GM13976 (cell line): ENCODE measurements at regions not wholly inside any gene's neighbourhood (a gene's known extent, or its start where the extent isn't known, plus 50 kb on each side); places are given as distances from the start of the nearest gene placed in this dataset.

ENCODE experiments used
- DNase-seq: peaks from one replicate; pipeline ENCODE4 v3.0.0; 2012; ENCODE audit warnings: low spot score
- in situ Hi-C: fragments of 300-500 bp; cut with MboI; formaldehyde crosslinking; loops from one replicate; pipeline ENCODE4 v1.12.0; 2022; ENCODE audit warnings: low sequenced_read_pairs, mixed read lengths, inconsistent platforms; ENCODE audit not compliant: unreplicated experiment
- TF ChIP-seq, protein P1 (sequence below): IDR thresholded peaks from 2 replicates; pipeline ENCODE4 v1.5.1; 2012; ENCODE audit warnings: borderline replicate concordance, mild to moderate bottlenecking; ENCODE audit not compliant: insufficient read depth; ENCODE audit errors: extremely low read depth, missing control alignments, control extremely low read depth

DNA sequence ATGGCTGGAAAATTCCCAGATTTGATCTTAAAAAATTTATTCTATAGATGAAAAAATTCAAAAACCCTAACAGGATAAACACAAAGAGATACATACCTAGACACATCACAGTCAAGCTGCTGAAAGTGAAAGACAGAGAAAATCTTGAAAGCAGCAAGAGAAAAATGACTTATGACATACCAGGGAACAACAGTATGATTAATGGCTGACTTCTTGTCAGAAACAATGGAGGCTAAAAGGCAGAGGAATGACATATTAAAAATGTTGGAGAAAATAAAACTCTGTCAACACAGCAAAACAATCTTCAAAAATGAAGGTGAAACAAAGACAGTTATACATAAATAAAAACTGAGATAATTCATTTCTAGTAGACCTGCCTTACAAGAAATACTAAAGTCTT is 442.7 kb downstream of the IPMK start:
- TF ChIP-seq, protein P1, sequence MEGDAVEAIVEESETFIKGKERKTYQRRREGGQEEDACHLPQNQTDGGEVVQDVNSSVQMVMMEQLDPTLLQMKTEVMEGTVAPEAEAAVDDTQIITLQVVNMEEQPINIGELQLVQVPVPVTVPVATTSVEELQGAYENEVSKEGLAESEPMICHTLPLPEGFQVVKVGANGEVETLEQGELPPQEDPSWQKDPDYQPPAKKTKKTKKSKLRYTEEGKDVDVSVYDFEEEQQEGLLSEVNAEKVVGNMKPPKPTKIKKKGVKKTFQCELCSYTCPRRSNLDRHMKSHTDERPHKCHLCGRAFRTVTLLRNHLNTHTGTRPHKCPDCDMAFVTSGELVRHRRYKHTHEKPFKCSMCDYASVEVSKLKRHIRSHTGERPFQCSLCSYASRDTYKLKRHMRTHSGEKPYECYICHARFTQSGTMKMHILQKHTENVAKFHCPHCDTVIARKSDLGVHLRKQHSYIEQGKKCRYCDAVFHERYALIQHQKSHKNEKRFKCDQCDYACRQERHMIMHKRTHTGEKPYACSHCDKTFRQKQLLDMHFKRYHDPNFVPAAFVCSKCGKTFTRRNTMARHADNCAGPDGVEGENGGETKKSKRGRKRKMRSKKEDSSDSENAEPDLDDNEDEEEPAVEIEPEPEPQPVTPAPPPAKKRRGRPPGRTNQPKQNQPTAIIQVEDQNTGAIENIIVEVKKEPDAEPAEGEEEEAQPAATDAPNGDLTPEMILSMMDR = no peak
- in situ Hi-C loops = no loop called here
- no peak for DNase-seq

DNA sequence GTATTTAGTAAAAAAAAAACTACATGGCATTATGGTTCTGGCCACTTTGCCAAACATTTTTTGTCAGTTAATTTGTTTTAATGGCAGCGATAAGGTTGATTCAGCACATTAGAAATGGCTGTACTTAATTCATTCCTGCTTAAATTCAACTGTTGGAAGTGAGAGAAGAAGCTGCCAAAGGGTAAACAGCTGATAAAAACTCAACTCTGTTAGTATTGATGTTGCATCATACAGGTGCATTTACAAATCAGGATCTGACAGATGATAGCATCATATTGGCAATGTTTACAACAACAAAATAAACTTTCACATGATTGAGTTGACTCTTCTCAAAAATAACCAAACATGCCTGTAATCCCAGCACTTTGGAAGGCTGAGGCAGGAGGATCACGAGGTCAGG is 444.3 kb downstream of the IPMK start:
- DNase-seq = no peak
- TF ChIP-seq, protein P1 = no peak
- in situ Hi-C loops = no loop called here

DNA sequence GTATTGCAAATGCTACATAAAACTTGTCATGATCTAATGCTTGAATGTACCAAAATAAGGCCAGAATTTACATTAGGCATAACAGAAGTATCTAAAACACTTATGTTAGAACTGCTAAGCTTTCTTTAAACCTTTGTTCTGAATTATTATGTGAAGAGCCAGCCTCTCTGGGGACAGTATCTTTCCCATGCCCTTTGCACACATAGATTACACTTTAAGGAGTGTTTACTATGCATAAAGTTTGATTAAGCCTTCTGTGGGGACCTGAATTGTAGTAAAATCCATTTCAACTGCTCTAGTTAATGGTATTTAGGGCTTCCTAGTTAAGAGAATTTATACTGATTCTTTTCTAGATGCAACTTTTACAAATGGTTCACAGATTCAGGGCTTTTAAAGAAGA is 444.7 kb downstream of the IPMK start:
- no peak for DNase-seq
- in situ Hi-C loops = no loop called here
- TF ChIP-seq, protein P1 = no peak

DNA sequence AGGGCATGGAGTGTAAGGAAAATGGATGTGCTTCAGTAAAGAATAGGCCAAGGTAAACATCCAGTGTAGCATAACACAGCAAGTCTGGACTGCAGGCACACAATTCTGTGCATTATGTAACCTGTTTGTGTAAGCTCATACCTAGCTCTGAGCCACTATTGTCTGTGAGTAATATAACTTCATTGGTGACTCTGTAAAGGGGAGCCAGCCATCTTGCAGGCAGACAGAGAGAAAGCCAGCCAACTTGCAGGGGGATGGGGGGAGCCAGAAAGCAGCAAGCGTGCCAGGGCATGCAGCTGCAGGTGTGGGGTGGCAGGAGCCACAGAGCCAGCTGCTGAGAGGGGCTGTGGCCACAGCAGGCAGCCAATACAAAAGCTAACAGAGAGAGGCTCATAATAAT is 449.2 kb downstream of the IPMK start:
- in situ Hi-C loops = no loop called here
- DNase-seq = no peak
- TF ChIP-seq, protein P1 = no peak

DNA sequence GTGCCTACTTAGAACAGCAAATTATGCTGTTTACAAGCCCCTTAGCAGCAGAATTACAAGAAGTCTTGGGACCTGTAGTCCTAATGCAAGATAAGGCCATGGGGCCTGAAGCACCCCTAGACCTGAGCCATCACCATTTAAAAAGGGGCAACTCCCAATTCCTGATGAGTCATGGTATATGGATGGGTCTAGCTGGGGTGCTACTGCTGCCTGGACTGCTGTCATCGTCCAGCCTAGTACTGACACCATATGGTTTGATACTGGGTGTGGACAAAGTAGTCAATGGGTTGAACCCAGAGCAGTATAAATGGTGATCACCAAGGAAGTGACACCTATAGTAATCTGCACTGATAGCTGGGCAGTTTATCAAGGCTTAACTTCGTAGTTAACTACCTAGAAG is 450.0 kb downstream of the IPMK start:
- no peak for DNase-seq
- in situ Hi-C loops = no loop called here
- TF ChIP-seq, protein P1 = no peak

DNA sequence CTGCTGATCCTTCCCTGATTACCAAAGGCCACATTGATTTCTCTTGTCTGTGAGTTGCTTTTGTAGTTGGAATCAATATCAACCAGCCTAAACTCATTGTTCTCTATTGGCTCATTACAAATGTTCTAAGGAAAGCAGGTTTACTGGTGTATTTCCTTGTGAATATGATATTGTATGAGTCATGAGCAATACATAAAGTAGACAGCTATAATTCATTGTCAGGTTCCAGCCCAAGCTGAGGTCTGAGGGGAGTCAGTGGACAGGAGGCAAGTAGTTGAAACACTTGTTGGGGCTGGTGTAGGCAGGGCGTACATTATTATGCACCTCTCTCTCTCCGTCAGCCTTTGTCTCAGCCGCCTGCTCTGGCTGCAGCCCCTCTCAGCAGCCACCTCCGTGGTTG is 451.7 kb downstream of the IPMK start:
- TF ChIP-seq, protein P1 = no peak
- DNase-seq = no peak
- in situ Hi-C loops = no loop called here

DNA sequence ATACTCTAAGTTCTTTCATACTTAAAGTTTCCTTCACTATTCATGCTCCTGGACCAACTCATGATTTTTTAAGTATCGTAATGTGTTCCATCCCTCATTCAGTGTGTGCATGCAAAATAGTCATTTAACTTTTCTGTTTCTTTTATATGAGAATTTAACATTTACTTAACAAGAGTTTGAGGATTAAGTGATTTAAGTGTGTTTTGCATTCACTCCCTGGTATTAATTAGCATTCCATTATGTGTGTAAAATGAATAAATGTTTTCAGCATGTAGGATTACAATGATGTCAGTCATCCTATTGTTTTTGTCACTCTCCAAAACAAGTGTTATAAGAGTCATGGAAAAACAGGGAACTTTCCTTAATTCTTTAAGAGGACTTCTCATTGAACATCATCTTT is 457.7 kb downstream of the IPMK start:
- no peak for DNase-seq
- in situ Hi-C loops = no loop called here
- TF ChIP-seq, protein P1 = no peak
